Astrocyte (in vitro differentiated cells and primary cell): ENCODE measurements at regions not wholly inside any gene's neighbourhood (a gene's known extent, or its start where the extent isn't known, plus 50 kb on each side); places are given as distances from the start of the nearest gene placed in this dataset.

Experiments used
- DNase-seq: peaks from one replicate; pipeline ENCODE4 v3.0.0-alpha.2; 2010; ENCODE audit warnings: low read depth
- FAIRE-seq: peaks from 2 replicates; lab custom pipeline; 2011; peaks lifted over from hg19 to GRCh38; lab: Jason Lieb, UNC
- H2AFZ ChIP-seq: 2 replicates; pipeline ENCODE4 v1.6.0; 2012; ENCODE audit warnings: low read depth, low read length, inconsistent platforms
- H3K27ac ChIP-seq: 2 replicates; pipeline ENCODE4 v1.5.1; 2011; ENCODE audit warnings: low read depth, low read length, inconsistent platforms
- H3K27me3 ChIP-seq: 2 replicates; pipeline ENCODE4 v1.6.0; 2011; ENCODE audit warnings: low read length, inconsistent platforms; ENCODE audit not compliant: insufficient read depth
- H3K36me3 ChIP-seq: 2 replicates; pipeline ENCODE4 v1.5.1; 2011; ENCODE audit warnings: low read length, inconsistent platforms; ENCODE audit not compliant: insufficient read depth
- H3K4me1 ChIP-seq: 2 replicates; pipeline ENCODE4 v1.5.1; 2011; ENCODE audit warnings: low read length, inconsistent platforms; ENCODE audit not compliant: insufficient read depth
- H3K4me2 ChIP-seq: 2 replicates; pipeline ENCODE4 v1.6.0; 2012; ENCODE audit warnings: low read length, inconsistent platforms
- H3K4me3 ChIP-seq: 2 replicates; pipeline ENCODE4 v1.5.1; 2011; ENCODE audit warnings: low read depth, mild to moderate bottlenecking, low read length, inconsistent platforms; ENCODE audit not compliant: insufficient read depth
- H3K79me2 ChIP-seq: 2 replicates; pipeline ENCODE4 v1.6.0; 2012; ENCODE audit warnings: mild to moderate bottlenecking, low read length, inconsistent platforms; ENCODE audit not compliant: insufficient read depth
- H3K9ac ChIP-seq: 2 replicates; pipeline ENCODE4 v1.6.0; 2012; ENCODE audit warnings: mild to moderate bottlenecking, low read length, inconsistent platforms
- H3K9me3 ChIP-seq: 2 replicates; pipeline ENCODE4 v1.5.1; 2012; ENCODE audit warnings: low read depth, mild to moderate bottlenecking, low read length, inconsistent platforms; ENCODE audit not compliant: insufficient read depth
- H4K20me1 ChIP-seq: 2 replicates; pipeline ENCODE4 v1.6.0; 2012; ENCODE audit warnings: low read length, inconsistent platforms; ENCODE audit not compliant: insufficient read depth
- H3K27ac Mint-ChIP-seq: one replicate; pipeline ENCODE4 v1.8.0; 2021; ENCODE audit warnings: mild to moderate bottlenecking, mixed read lengths; ENCODE audit not compliant: unreplicated experiment
- H3K27me3 Mint-ChIP-seq: one replicate; pipeline ENCODE4 v1.8.0; 2021; ENCODE audit warnings: low read depth, mixed read lengths; ENCODE audit not compliant: unreplicated experiment
- H3K36me3 Mint-ChIP-seq: one replicate; pipeline ENCODE4 v1.8.0; 2021; ENCODE audit warnings: low read depth, mixed read lengths; ENCODE audit not compliant: unreplicated experiment
- H3K4me1 Mint-ChIP-seq: one replicate; pipeline ENCODE4 v1.8.0; 2021; ENCODE audit warnings: low read depth, mixed read lengths; ENCODE audit not compliant: unreplicated experiment
- H3K4me3 Mint-ChIP-seq: one replicate; pipeline ENCODE4 v1.8.0; 2021; ENCODE audit warnings: mild to moderate bottlenecking, moderate library complexity, mixed read lengths; ENCODE audit not compliant: unreplicated experiment
- H3K9me3 Mint-ChIP-seq: one replicate; pipeline ENCODE4 v1.8.0; 2021; ENCODE audit warnings: mild to moderate bottlenecking, mixed read lengths; ENCODE audit not compliant: unreplicated experiment
- EZH2 ChIP-seq: IDR thresholded peaks from 2 replicates; pipeline ENCODE4 v1.6.1; 2012; ENCODE audit warnings: mild to moderate bottlenecking, low read length, inconsistent platforms; ENCODE audit not compliant: insufficient read depth
- TF ChIP-seq, protein P1 (sequence below): IDR thresholded peaks from 2 replicates; pipeline ENCODE4 v1.5.1; 2011; ENCODE audit warnings: low read depth, mild to moderate bottlenecking, inconsistent platforms, low read length, moderate library complexity; ENCODE audit not compliant: insufficient read depth

DNA sequence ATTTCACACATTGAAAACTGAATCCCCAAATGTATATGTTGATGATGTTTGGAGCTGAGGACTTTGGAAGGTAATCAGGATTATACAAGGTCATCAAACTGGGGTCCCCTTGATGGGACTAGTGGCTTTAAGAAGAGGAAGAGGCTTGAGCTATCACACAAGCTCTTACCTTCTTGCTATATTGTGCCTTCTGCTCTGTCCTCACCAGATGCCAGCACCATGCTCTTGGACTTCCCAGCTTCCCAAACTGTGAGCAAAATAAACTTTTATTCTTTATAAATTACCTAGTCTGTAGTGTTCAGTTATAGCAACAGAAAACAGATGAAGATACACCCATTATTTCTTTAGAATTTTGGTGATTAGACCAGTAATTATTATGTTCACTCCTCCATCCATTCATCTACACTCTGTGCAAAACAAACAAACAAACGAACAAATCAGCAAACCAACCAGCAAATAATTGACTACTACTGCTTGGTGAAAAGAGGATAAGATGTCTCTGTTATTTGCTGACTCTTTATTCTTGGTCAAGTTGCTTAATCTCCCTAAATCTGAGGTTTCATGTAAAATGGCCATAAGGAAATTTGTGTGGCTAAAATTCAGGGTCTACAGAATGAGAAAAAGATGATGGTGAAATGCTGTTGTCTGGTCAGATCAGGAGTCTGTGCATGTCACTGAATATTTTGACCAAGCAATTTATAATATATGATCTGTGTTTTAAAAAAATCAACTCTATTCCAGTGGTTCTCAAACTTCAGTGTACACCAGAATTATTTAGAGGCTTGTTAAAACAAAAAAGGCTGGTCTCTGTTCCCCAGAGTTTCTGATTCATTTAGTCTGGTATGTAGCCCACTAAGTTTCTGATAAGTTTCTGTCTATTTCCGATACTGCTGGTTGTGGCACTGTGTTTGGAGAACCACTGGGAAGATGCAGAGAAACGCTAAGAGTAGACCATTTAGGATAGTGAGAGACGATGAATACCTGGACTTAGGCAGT lies 854.1 kb downstream of the MAT2B start:
- Mint-ChIP-seq H3K9me3 (no peaks in the 10 kb centered on the region), H3K4me1 (peaks cover 23% of the 10 kb centered on the region), H3K27me3 (no peaks in the 10 kb centered on the region), H3K4me3 (no peak overlapping the region), H3K27ac (peak overlapping the region; percentile 81), H3K36me3 (no peaks in the 10 kb centered on the region)
- H3K4me1 ChIP-seq: peaks cover 18% of the 10 kb centered on the region
- H4K20me1 ChIP-seq: no peaks in the 10 kb centered on the region
- no peaks in the 10 kb centered on the region for H3K36me3 ChIP-seq
- H3K4me2 ChIP-seq: peak overlapping the region; percentile 55
- DNase-seq (peak; percentile 68), FAIRE-seq (no peak)
- H3K79me2 ChIP-seq: no peaks in the 10 kb centered on the region
- H3K27me3 ChIP-seq: no peaks in the 10 kb centered on the region
- no peaks in the 10 kb centered on the region for H3K9me3 ChIP-seq
- no peak overlapping the region for H2AFZ ChIP-seq
- H3K9ac ChIP-seq: no peak overlapping the region
- no peak overlapping the region for H3K4me3 ChIP-seq
- H3K27ac ChIP-seq: peak overlapping the region; percentile 51
- TF ChIP-seq, protein P1, sequence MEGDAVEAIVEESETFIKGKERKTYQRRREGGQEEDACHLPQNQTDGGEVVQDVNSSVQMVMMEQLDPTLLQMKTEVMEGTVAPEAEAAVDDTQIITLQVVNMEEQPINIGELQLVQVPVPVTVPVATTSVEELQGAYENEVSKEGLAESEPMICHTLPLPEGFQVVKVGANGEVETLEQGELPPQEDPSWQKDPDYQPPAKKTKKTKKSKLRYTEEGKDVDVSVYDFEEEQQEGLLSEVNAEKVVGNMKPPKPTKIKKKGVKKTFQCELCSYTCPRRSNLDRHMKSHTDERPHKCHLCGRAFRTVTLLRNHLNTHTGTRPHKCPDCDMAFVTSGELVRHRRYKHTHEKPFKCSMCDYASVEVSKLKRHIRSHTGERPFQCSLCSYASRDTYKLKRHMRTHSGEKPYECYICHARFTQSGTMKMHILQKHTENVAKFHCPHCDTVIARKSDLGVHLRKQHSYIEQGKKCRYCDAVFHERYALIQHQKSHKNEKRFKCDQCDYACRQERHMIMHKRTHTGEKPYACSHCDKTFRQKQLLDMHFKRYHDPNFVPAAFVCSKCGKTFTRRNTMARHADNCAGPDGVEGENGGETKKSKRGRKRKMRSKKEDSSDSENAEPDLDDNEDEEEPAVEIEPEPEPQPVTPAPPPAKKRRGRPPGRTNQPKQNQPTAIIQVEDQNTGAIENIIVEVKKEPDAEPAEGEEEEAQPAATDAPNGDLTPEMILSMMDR: no peak
- no peak for TF ChIP-seq EZH2

DNA sequence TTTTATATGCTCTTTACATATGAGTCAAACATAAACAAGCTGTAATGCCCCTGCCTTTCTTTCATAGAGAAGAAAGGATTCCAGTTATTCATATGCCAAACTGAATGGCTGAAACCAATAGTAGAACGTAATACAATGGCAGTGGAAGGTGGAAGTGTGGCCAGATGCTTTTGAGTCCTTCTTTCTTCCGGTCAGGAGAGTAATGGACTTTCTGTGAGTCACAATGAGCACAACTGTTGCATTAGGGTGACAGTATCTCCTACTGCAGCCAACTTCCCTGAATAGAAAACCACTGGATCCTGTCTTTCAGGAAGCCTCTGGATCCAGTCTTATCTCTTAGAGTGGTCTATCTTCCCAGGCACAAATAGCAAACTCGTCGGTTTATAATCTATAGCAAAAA lies 855.2 kb downstream of the MAT2B start:
- Histone ChIP-seq H3K27ac (no peak overlapping the region), H3K9me3 (no peaks in the 10 kb centered on the region), H3K36me3 (no peaks in the 10 kb centered on the region), H2AFZ (no peak overlapping the region), H3K27me3 (no peaks in the 10 kb centered on the region), H3K79me2 (no peaks in the 10 kb centered on the region), H3K4me2 (peak overlapping the region; percentile 14), H4K20me1 (no peaks in the 10 kb centered on the region), H3K9ac (no peak overlapping the region), H3K4me3 (no peak overlapping the region), H3K4me1 (peaks cover 18% of the 10 kb centered on the region)
- DNase-seq (peak; percentile 78), FAIRE-seq (no peak)
- H3K27me3 Mint-ChIP-seq: no peaks in the 10 kb centered on the region
- H3K36me3 Mint-ChIP-seq: no peaks in the 10 kb centered on the region
- peak overlapping the region; percentile 41 for H3K27ac Mint-ChIP-seq
- TF ChIP-seq, protein P1: no peak
- no peak for TF ChIP-seq EZH2
- peaks cover 23% of the 10 kb centered on the region for H3K4me1 Mint-ChIP-seq
- no peaks in the 10 kb centered on the region for H3K9me3 Mint-ChIP-seq
- no peak overlapping the region for H3K4me3 Mint-ChIP-seq

DNA sequence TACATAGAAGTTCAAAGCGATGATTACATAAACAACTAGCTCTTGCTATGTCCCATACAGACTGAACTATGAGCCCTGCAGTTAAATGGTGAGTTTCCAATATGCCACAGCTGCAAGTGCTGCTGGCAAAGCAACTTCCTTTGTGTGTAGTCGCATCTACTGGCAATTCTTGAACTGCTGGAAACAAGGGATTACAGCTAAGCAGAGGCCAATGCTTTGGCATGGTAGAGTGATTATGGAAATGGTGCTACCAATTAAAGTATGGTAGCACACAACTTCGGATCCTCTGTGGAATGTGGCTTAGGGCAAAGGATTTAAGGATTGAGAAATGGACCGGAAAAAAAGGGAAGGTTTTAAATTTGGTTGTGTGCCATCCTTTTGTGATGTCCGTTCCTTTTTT lies 856.6 kb downstream of the MAT2B start:
- no peak for FAIRE-seq

More for the DNA sequence above, 856.6 kb downstream of the MAT2B start:
- H3K27ac ChIP-seq: no peak overlapping the region
- no peaks in the 10 kb centered on the region for H3K27me3 ChIP-seq
- H3K4me1 Mint-ChIP-seq: peaks cover 23% of the 10 kb centered on the region
- TF ChIP-seq EZH2: no peak
- TF ChIP-seq, protein P1: no peak
- no peak for DNase-seq
- peaks cover 18% of the 10 kb centered on the region for H3K4me1 ChIP-seq
- no peak overlapping the region for H3K4me3 Mint-ChIP-seq
- H3K9me3 Mint-ChIP-seq: no peaks in the 10 kb centered on the region
- H4K20me1 ChIP-seq: no peaks in the 10 kb centered on the region
- H3K27ac Mint-ChIP-seq: no peak overlapping the region
- no peaks in the 10 kb centered on the region for H3K36me3 ChIP-seq
- no peaks in the 10 kb centered on the region for H3K36me3 Mint-ChIP-seq
- H3K9me3 ChIP-seq: no peaks in the 10 kb centered on the region
- no peak overlapping the region for H3K9ac ChIP-seq
- no peaks in the 10 kb centered on the region for H3K79me2 ChIP-seq
- H3K4me2 ChIP-seq: no peak overlapping the region
- no peaks in the 10 kb centered on the region for H3K27me3 Mint-ChIP-seq
- H2AFZ ChIP-seq: no peak overlapping the region
- no peak overlapping the region for H3K4me3 ChIP-seq
